Amniotic stem cell (primary cell): ENCODE measurements at regions not wholly inside any gene's neighbourhood (a gene's known extent, or its start where the extent isn't known, plus 50 kb on each side); places are given as distances from the start of the nearest gene placed in this dataset.
"Not testable (repeated sequence)": the region's sequence is repeated elsewhere in the genome, so short reads cannot be mapped to it uniquely, and the experiment has no call there.

Experiments used
- DNase-seq: peaks from one replicate; lab custom pipeline; 2025; lab: John Stamatoyannopoulos, UW

GRCh38 chr12:73017981-73018380 is 745.8 kb downstream of the TRHDE start:
- DNase-seq, result no peak

- DNase-seq, result no peak
These were observed 781.7 kb downstream of the TRHDE start for GRCh38 chr12:73053893-73054292.

GRCh38 chr12:73057428-73057827 is 785.3 kb downstream of the TRHDE start:
- no peak for DNase-seq

- no peak for DNase-seq
These were observed 793.7 kb downstream of the TRHDE start for GRCh38 chr12:73065913-73066312.

- DNase-seq, result no peak
These were observed 795.4 kb downstream of the TRHDE start for GRCh38 chr12:73067616-73068015.

- no peak for DNase-seq
These were observed 800.0 kb downstream of the TRHDE start for GRCh38 chr12:73072214-73072613.

- no peak for DNase-seq
These were observed 804.6 kb downstream of the TRHDE start for GRCh38 chr12:73076760-73077159.

- no peak for DNase-seq
These were observed 811.6 kb downstream of the TRHDE start for GRCh38 chr12:73083736-73084135.

GRCh38 chr12:73106296-73106695 is 834.1 kb downstream of the TRHDE start:
- no peak for DNase-seq

- no peak for DNase-seq
These were observed 834.7 kb downstream of the TRHDE start for GRCh38 chr12:73106896-73107295.

- no peak for DNase-seq
These were observed 838.6 kb downstream of the TRHDE start for GRCh38 chr12:73110816-73111215.

GRCh38 chr12:73112035-73112816 is 840.1 kb downstream of the TRHDE start:
- no peak for DNase-seq

- DNase-seq, result no peak
These were observed 852.3 kb downstream of the TRHDE start for GRCh38 chr12:73124480-73124879.

- DNase-seq, result no peak
These were observed 853.0 kb downstream of the TRHDE start for GRCh38 chr12:73125148-73125547.

GRCh38 chr12:73136386-73136785 is 864.2 kb downstream of the TRHDE start:
- no peak for DNase-seq

GRCh38 chr12:73139642-73140041 is 867.5 kb downstream of the TRHDE start:
- not testable (repeated sequence) for DNase-seq

- no peak for DNase-seq
These were observed 886.2 kb downstream of the TRHDE start for GRCh38 chr12:73158341-73158740.

GRCh38 chr12:73159954-73160353 is 887.8 kb downstream of the TRHDE start:
- DNase-seq, result no peak

GRCh38 chr12:73161970-73162369 is 889.8 kb downstream of the TRHDE start:
- no peak for DNase-seq

- DNase-seq, result no peak
These were observed 908.6 kb downstream of the TRHDE start for GRCh38 chr12:73180734-73181133.

GRCh38 chr12:73181244-73181643 is 909.1 kb downstream of the TRHDE start:
- no peak for DNase-seq

GRCh38 chr12:73185403-73185802 is 913.2 kb downstream of the TRHDE start:
- no peak for DNase-seq

- no peak for DNase-seq
These were observed 914.1 kb downstream of the TRHDE start for GRCh38 chr12:73186272-73186671.

- DNase-seq, result no peak
These were observed 915.6 kb downstream of the TRHDE start for GRCh38 chr12:73187765-73188164.
